HG03378 (cell line): ENCODE measurements at regions not wholly inside any gene's neighbourhood (a gene's known extent, or its start where the extent isn't known, plus 50 kb on each side); places are given as distances from the start of the nearest gene placed in this dataset.
"Not testable (repeated sequence)": the region's sequence is repeated elsewhere in the genome, so short reads cannot be mapped to it uniquely, and the experiment has no call there.

Experiments
- ATAC-seq: cut with Tn5 transposase; IDR thresholded peaks from one replicate; pipeline ENCODE4 v1.9.1; 2021; ENCODE audit warnings: mild to moderate bottlenecking, moderate library complexity; ENCODE audit not compliant: unreplicated experiment

DNA sequence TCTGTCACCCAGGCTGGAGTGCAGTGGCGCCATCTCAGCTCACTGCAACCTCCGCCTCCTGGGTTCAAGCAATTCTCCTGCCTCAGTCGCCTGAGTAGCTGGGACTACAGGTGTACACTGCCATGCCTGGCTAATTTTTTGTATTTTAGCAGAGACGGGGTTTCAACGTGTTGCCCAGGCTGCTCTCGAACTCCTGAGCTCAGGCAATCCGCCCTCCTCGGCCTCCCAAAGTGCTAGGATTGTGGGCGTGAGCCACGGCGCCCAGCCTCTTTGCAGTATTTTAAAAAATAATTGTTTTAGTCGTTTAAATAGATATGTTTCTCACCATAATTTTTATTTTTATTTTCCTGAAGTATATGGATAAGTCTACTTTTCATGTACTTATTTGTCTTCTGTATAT lies 452.9 kb upstream of the SPTLC3 start:
- ATAC-seq = not testable (repeated sequence)

DNA sequence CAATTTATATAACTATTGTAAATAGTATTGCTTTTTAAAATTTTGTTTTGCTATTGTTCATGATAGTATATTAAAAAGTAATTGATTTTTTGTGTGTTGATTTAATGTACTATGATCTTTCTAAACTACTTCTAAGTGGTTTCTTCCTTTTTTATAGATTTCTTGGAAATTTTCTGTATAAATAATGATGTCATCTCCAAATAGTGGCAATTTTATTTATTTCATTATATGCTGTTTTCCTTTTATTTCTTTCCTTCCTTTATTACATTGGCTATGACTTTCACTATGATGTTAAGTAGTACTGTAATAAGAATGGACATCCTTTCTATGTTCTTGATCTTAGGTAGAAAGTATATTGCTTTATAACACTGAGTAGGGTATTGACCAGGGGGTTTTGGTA lies 451.5 kb upstream of the SPTLC3 start:
- no peak for ATAC-seq

DNA sequence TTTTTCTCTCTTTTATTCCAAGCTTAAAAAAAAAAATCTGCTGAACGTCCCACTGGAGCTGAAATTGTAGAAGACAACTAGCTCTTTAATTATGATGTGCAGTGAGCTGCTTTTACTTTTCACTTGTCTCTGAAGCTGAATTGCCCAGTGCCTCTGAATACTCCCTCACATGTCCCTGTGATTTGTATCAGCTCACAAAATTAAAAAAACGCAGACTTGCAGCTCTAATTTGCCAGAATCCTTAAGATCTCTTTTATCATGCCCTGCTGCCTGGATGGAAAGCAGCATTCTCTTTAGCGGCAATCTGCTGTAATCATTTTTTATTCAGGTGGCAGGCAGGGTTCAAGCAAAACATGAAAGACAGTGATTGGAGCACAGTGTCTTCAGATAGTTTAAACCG lies 443.8 kb upstream of the SPTLC3 start:
- ATAC-seq = no peak

DNA sequence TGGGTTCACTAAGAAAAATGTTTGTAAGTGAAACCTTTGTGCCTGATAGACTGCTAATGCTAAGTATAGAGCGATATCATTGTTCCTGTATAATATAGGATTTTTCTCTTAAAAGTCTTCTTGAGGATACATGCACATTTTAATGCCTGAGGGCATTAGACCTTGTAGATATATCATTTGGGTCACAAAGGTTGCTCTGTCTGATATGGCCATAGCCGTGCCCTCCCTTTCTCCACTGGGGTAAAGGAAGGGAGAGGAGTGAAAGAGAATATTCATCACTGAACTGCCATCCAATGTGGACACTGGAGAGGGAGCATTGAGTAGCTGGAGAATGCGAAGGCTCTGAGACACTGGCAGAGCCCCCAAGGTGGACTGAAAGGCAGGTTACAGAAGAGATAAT lies 442.2 kb upstream of the SPTLC3 start:
- no peak for ATAC-seq

DNA sequence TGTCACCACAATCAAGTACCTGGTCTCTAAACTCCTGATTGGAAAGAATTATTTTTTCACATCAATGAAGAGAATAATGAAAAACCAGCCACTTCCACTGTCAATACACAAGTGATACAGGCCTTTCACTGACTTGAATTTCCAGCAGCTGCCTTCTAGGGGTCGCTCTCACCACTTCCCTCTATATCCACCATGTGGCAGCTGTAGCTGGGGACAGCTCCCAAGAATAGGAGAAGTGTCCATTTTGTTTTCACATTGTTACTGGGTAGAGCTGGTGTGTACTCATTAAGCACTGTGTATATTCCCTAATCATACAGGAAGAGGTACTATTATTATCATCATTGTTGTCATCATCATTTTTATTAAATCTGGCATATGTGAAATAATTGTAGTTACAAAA lies 438.4 kb upstream of the SPTLC3 start:
- no peak for ATAC-seq

DNA sequence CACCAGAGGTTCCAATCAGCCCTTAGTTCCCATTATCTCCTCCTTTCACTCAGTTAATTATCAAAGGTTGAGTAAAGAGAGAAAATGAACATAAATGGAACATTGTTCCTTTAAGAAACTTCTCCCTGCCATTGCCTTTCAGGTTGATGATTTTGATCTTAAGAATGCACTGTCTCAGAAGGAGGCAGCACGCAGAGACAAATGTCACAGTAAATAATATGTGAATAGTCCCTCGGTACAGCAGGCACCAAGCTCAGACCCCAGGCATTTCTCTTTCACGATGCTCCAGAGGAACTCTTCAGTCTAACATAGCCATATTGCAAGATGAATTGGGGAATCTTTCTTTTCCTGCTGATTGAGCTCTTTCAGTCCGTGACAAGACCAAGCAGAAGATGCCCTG lies 435.3 kb upstream of the SPTLC3 start:
- no peak for ATAC-seq

DNA sequence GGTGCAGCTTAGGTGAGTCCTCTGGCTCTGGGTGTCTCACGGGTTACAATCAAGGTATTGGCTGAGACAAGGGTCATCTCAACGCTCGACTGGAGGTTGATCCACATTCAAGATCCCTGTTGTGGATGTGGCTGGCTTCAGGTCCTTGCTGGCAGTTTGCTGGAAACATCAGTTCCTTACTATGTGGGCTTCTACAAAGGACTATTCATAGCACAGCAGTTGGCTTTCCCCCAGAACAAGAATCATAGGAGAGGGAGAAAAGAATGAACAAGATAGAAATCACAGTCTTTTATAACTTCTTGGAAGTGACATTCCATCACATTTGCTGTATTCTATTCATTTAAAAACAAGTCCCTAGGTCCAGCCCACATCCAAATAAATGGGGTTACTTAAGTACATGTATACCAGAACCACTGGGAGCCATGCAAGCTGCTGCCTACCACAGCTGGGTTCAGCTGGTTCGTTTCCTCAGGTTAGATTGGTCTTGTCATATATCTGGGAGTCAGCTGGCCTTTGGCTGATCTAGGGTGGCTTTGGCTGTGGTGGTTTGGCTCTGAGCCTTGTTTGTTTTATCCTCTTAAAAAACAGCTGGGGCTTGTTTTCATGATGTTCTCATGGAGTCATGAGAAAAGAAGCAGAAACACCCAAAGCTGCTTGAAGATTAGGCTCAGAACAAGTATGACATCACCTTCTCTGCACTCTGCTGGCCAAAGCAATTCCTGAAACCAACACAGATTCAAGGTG lies 433.2 kb upstream of the SPTLC3 start:
- ATAC-seq = no peak

DNA sequence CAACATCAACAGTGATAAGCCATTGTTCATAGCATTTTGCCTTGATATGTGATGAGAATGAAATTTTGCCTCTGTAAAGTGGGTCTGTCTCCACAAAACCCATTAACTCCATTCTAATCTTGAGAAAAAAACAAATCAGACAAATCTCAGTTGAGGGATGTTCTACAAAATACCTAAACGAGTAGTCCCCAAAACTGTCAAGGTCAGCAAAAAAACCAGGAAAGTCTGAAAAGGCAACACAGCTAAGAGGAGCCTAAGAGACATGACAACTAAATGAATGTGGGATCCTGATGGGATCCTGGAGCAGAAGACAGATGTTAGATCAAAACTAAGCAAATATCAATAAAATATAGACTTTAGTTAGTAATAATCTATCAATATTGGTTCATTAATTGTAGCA lies 431.6 kb upstream of the SPTLC3 start:
- ATAC-seq = no peak

DNA sequence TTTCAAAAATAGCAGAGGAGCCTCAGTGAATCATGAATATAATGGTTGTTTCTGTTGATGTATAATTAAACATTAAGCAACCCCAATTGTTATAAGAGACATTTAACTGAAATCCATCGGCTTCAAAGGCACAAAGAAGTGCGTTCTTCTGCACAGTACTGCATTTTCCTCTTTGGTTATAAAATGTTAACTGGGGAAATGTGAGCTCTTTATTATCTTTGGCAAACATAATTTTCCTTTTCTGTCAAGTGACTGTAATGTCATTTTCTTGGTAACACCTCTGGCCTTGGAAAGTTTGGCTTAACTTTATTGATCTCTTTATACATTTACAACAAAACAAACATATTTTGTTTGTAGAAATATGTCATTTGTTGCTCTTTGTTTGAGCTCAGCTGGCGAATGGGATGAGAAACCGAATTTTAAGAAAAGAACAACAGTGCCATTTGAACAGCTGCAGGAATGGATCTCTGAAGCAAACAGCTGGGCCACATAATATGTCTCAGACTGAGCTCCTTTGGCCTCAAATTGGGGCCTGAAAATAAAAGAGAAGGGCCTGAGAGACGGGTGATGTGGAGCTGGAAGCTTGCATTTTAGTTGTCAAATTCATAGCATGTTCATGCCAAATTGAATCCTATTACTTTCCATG lies 427.0 kb upstream of the SPTLC3 start:
- ATAC-seq = no peak

DNA sequence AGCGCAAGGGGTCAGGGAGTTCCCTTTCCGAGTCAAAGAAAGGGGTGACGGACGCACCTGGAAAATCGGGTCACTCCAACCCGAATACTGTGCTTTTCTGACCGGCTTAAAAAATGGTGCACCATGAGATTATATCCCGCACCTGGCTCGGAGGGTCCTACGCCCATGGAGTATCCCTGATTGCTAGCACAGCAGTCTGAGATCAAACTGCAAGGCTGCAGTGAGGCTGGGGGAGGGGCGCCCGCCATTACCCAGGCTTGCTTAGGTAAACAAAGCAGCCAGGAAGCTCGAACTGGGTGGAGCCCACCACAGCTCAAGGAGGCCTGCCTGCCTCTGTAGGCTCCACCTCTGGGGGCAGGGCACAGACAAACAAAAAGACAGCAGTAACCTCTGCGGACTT lies 426.1 kb upstream of the SPTLC3 start:
- ATAC-seq = not testable (repeated sequence)

DNA sequence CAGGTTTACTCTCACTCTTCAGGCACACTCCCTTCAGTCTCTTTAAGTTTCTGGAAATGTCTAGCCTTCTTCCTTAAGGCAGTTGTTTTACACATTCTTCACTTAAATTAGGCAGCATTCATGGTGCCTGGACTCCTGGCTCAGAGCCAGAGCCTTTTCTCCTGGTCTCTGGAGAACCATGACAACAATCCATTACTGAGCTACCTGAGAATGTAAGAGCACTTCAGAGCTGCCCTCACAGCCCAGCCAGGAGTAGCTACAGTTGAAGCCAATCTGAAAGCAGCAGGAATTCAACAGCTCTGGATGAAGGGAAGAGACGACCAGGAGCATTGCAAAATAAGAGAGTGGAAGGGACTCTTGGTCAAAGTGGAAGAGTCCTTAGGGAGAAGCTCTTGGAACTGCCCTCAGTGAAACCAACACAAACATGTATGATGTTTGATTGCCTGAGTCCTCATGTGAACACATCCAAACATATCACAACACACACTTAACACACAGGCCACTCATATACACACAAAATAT lies 416.8 kb upstream of the SPTLC3 start:
- ATAC-seq = no peak

DNA sequence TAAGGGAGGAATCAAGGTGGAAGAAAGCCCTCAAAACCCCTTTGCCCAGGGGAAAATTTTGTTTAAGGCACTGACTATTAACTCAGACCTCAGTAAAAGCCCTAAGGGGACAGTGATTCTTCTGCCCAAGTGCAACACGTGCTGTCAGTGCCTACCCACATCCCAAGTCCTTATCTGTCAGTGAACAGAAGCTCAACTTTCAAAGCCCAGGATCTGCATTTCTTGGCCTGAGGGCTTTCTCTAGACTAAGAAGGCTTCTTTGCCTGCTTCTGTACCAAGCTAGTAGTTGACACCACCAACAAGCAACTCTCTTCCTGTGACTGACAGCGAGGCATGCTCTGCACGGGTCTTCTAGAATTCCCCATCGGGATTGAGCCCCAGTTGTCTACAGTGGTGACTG lies 416.0 kb upstream of the SPTLC3 start:
- ATAC-seq = no peak

DNA sequence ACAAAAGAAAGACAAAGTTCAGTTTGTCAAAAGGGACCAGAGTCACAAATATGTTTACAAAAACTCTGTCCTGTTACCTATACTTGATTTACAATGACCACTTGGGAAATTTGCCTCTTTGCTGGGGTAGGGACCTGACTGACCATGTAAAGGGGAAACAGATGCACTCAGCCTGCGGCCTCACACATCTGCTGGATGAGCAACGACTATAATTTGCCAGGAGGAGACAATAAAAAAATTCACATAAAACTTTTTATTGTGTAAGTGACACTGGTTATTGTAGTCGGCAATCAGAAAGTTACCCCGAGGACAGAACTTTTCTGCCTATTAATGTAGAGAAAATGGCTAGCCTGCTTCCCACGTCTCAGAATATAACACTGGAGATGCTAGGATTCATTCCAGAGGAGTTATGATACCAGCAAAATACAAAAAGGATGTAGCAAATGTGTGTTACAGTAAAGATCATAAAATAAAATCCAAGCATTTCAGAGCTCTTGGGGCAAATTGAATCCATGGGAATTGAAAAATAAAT lies 415.4 kb upstream of the SPTLC3 start:
- no peak for ATAC-seq

DNA sequence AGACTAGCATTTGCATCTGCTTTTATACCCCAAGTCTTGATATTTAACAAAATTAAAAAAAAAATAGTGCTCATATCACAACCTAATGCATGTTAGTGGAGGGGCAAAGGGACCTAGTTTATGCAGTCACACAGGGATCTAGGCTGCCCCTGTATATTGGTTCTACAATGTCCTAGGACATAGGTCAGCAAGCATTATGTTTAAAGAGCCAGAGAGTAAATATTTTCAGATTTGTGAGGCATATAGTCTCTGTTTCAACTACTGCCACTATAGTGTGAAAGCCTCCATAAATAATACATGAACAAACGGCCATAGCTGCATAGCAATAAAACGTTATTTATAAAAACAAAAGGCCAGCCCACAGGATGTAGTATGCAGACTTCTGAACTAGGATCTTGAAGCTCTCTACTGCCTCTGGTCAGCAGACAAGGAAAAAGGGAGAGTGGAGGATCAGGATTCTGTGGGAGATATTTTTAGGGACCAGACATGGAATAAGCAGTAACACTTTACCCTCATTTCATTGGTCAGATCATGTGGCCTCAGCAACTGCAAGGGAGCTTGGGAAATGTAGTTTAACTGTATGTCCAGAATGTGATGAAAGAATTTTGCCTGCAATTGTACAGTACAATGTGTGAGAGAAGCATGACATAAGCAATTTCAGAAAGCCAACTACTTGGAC lies 414.2 kb upstream of the SPTLC3 start:
- no peak for ATAC-seq

DNA sequence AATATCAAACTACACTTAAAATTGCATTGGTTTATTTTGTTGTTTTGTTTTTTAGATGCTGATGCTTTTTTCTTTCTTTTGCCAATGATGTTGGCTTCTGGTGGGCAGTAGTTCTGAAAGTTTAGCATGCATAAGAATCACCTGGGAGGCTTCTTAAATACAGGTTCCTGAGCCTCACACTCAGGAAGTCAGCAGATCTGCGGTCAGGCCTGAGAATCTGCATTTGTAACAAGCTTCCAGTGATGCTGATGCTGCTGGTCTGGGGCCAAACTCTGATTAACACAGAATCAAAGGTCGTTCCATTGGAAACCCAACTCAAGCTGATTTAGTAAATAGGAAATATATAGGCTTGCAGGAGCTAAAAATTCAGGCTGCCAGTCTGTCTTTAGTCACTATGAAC lies 412.9 kb upstream of the SPTLC3 start:
- ATAC-seq = no peak

DNA sequence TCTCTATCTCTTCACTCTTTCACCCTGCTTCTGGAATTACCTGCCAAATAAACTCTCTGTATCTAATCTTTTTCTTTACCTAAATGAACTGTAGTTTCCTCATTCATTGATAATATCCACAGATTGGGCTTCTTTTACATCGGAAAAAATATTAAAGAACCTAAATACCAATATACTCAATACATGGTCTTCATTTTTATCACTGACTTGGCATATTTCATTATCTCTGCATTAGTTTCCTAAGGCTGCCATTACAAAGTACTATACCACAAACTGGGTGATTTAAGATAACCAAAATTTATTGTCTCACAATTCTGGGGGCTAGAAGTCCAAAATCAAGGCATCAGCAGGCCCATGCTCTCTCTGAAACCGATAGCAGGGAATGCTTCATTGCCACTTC lies 411.9 kb upstream of the SPTLC3 start:
- no peak for ATAC-seq

DNA sequence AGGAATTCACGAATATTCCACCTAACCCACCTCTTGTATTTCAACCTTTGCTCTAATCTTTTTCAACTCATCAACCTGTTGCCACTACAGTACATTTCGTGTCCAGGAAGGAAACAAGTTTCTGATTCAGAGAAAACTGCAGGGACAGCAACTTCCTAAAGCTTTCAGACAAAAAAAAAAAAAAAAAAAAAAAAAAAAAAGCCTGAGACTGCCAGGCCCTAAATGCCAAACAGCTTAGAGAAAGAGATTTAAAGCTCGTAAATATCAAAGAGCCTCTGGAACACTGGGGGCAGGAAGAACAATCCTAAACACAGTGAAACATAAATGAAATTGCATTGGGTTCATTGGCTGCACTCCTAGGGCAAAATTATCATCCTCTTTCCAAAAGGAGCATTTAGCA lies 411.2 kb upstream of the SPTLC3 start:
- no peak for ATAC-seq

DNA sequence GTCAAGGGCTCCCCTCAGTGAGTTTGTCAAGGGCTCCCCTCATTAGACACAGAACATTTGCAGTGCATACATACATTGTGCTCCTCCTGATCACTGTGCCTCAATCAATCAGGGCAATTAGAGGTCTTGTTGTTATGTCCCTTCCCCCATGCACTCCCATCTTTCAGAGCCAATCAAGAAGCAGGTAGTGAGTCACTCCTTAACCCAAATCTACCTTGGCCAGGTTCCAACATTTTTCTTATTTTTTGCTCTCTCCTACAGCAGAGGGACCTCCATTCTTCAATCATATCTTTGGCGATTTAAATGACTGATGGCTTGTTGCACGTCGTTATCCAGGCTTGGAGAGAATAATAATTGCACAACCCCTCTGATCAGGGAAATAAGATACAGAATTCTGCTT lies 409.9 kb upstream of the SPTLC3 start:
- no peak for ATAC-seq

DNA sequence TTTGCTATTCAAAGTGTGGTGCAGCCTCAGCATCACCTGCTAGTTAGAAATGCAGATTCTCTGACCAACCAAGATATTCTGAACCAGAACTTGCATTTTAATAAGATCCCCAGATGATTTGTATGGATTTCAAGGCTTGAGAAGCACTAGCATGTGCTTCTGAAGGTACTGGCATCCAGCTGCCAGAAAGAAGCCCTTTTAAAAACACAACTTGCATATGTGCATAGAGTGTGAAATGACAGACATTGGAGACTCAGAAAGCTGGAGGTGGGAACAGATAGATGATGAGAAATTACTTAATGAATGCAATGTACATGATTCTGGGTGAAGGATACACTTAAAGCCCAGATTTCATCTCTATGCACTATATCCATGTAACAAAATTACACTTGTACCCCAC lies 409.3 kb upstream of the SPTLC3 start:
- ATAC-seq = no peak

DNA sequence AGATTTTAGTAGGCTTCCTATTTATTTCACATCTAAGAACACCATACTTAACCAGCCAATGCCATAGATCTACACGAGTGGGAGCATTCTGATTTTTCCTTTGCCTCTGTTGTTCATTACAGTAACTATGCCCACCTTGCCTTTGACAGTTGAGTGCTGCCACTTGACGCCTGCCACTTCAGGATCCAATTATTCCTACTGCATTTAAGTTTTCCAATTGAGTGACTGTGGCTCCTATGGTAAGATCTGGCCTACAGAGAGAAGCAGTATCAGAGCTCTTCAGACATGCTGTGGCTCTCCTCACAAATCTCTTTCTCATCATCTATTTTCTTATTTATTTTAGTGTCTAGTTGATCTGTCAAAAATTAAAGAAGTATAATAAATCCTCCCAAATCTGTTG lies 403.0 kb upstream of the SPTLC3 start:
- no peak for ATAC-seq

DNA sequence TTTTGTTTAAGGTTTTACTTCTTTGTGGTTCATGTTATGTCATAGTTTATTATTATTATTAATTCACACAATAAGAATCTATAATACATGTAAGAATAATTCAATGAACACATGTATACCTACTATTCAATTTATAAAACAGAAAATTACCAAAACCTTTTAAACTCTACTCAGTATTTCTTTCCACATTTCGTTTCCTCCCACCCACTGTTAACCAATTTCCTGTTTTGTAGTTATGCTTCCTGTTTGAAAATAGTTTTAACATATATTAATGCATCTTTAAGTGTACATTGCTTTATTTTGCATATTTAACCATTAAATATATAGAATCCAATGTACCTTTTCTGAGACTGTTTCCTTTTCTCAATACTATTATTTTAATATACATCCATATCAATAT lies 397.9 kb upstream of the SPTLC3 start:
- ATAC-seq = no peak

DNA sequence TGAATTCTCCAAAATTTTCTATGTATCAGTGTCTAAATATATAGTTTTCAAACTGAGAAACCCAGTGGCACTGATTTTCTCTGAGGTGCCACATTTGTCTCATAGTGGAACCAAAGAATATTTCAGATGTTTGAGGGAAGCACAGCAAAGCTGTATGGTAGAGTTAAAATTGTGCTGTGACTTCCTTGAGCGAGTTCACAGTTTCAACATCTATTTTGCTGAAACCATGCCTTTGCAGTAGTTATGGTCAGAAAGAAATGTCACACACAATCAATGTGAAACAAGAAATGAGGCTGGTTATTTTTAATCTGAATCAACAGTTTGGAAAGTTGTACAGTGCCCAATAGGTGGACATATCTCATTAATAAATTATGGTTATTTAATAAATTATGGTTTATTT lies 394.0 kb upstream of the SPTLC3 start:
- ATAC-seq = no peak
